Adrenal gland (tissue), 9 donors: ENCODE measurements at regions not wholly inside any gene's neighbourhood (a gene's known extent, or its start where the extent isn't known, plus 50 kb on each side); places are given as distances from the start of the nearest gene placed in this dataset.

ENCODE experiments used
- DNase-seq, 7 donors: peaks; one replicate each; pipeline ENCODE4 v3.0.0-alpha.2; 2019 to 2020
- H3K27ac ChIP-seq, 5 donors: fragments of 200-600 bp; sonication (generic) in 4 of 5; 1 replicate in 3 of 5; 2 replicates in 2 of 5; pipeline versions ENCODE4 v1.5.1 to v1.8.0; 2016 to 2020; ENCODE audit warnings: mild to moderate bottlenecking in 1 of 5
- H3K27me3 ChIP-seq: fragments of 200-600 bp; 2 replicates; pipeline ENCODE4 v1.8.0; 2021
- H3K36me3 ChIP-seq, 2 donors: fragments of 200-600 bp; replicated peaks in 1 of 2; 1 replicate in 1 of 2; 2 replicates in 1 of 2; pipeline versions ENCODE4 v1.5.1 to v1.8.0; 2018 to 2022
- H3K4me1 ChIP-seq, 2 donors: fragments of 200-600 bp; replicated peaks in 1 of 2; 1 replicate in 1 of 2; 2 replicates in 1 of 2; pipeline versions ENCODE4 v1.5.1 to v1.8.0; 2018 to 2021
- H3K4me3 ChIP-seq, 4 donors: fragments of 200-600 bp; sonication (generic) in 3 of 4; one replicate each; pipeline ENCODE4 v1.5.1; 2016 to 2018
- H3K9me3 ChIP-seq, 3 donors: fragments of 200-600 bp; sonication (generic) in 1 of 3; replicated peaks in 1 of 3; 1 replicate in 2 of 3; 2 replicates in 1 of 3; pipeline versions ENCODE4 v1.5.1 to v1.8.0; 2016 to 2021
- CTCF ChIP-seq, 6 experiments: fragments of 450-650 bp in 4 of 6; fragments of 200-600 bp in 2 of 6; sonication (generic) in 1 of 6; IDR thresholded peaks; 1 replicate in 5 of 6; 2 replicates in 1 of 6; pipeline versions ENCODE4 v1.5.1 to v1.8.0; 2016 to 2021; ENCODE audit warnings: antibody characterized with exemption in 6 of 6, mild to moderate bottlenecking in 2 of 6, moderate library complexity in 1 of 6
- POLR2A ChIP-seq, 2 donors: fragments of 450-650 bp; IDR thresholded peaks; one replicate each; pipeline ENCODE4 v1.6.1; 2017; ENCODE audit warnings: antibody characterized with exemption in 2 of 2, mild to moderate bottlenecking in 2 of 2, moderate library complexity in 1 of 2
- WGBS, 4 donors: extraction: QIAGEN DNeasy Blood & Tissue Kit in 2 of 4; methylation state at CpG; one replicate each; pipeline versions ENCODE4 v1.1.5 to v1.1.7; 2013 to 2017; 5-methylcytosine and 5-hydroxymethylcytosine counted together
- intact Hi-C, 2 donors: fragments of 100-400 bp; cut with DNase I; formaldehyde crosslinking; loops; one replicate each; pipeline versions ENCODE4 v1.14.1 to v1.15.0; 2022 to 2023
- donor health status: healthy with polysubstance abuse.
- donor health status: Bipolar disorder and iron deficiency.
- donor health status: DM: yes; HTN: yes; CAD: no.
- donor health status: DM: no; HTN: no; CAD: no.
- donor health status: DM: no; HTN: no; CAD: no.

GRCh38 chr16:17845031-17845430 lies 374.3 kb upstream of the XYLT1 start:
- Histone ChIP-seq H3K27me3 (no peaks in the 10 kb centered on the region), H3K4me1 (no peaks in the 10 kb centered on the region), H3K9me3 (no peaks in the 10 kb centered on the region), H3K4me3 (no peak overlapping the region), H3K27ac (no peak overlapping the region), H3K36me3 (no peaks in the 10 kb centered on the region)
- 69 to 78% (median 75%) methylated on average over 9 to 10 of the region's 10 CpGs for WGBS, 4 donors
- intact Hi-C loops: no loop called here
- no peak for TF ChIP-seq CTCF (IDR thresholded peaks at IDR 0.05)
- TF ChIP-seq POLR2A (IDR thresholded peaks at IDR 0.05): no peak
- no peak for DNase-seq

GRCh38 chr16:17843905-17844304 lies 373.1 kb upstream of the XYLT1 start:
- Histone ChIP-seq H3K27me3 (no peaks in the 10 kb centered on the region), H3K4me3 (no peak overlapping the region), H3K9me3 (no peaks in the 10 kb centered on the region), H3K4me1 (no peaks in the 10 kb centered on the region), H3K36me3 (no peaks in the 10 kb centered on the region), H3K27ac (no peak overlapping the region)
- DNase-seq: no peak
- intact Hi-C loops: no loop called here
- 80 to 85% (median 82%) methylated on average over 6 of the region's 6 CpGs for WGBS, 4 donors
- no peak for TF ChIP-seq CTCF (IDR thresholded peaks at IDR 0.05)
- TF ChIP-seq POLR2A (IDR thresholded peaks at IDR 0.05): no peak

GRCh38 chr16:17839907-17840306 lies 369.1 kb upstream of the XYLT1 start:
- 52 to 61% (median 54%) methylated on average over 5 of the region's 5 CpGs for WGBS, 4 donors
- DNase-seq: no peak
- Histone ChIP-seq H3K4me1 (no peaks in the 10 kb centered on the region), H3K4me3 (no peak overlapping the region), H3K27ac (no peak overlapping the region), H3K27me3 (no peaks in the 10 kb centered on the region), H3K36me3 (no peaks in the 10 kb centered on the region), H3K9me3 (no peaks in the 10 kb centered on the region)
- intact Hi-C loops: no loop called here
- TF ChIP-seq CTCF (IDR thresholded peaks at IDR 0.05) (no peak), POLR2A (IDR thresholded peaks at IDR 0.05) (no peak)

GRCh38 chr16:17839272-17839671 lies 368.5 kb upstream of the XYLT1 start:
- Histone ChIP-seq H3K27ac (no peak overlapping the region), H3K36me3 (no peaks in the 10 kb centered on the region), H3K27me3 (no peaks in the 10 kb centered on the region), H3K4me1 (no peaks in the 10 kb centered on the region), H3K9me3 (no peaks in the 10 kb centered on the region), H3K4me3 (no peak overlapping the region)
- TF ChIP-seq POLR2A (IDR thresholded peaks at IDR 0.05) (no peak), CTCF (IDR thresholded peaks at IDR 0.05) (no peak)
- no peak for DNase-seq
- intact Hi-C loops: no loop called here
- 75 to 83% (median 81%) methylated on average over 9 of the region's 9 CpGs for WGBS, 4 donors
